CD4-positive, alpha-beta T cell treated with Interleukin-10 for 1 hour (primary cell): ENCODE measurements at regions not wholly inside any gene's neighbourhood (a gene's known extent, or its start where the extent isn't known, plus 50 kb on each side); places are given as distances from the start of the nearest gene placed in this dataset.

Source experiments
- DNase-seq: peaks from one replicate; pipeline ENCODE4 v3.0.0-alpha.2; 2020

GRCh38 chr22:27491888-27492287, 309.7 kb downstream of the MN1 start:
- DNase-seq: no peak

DNA sequence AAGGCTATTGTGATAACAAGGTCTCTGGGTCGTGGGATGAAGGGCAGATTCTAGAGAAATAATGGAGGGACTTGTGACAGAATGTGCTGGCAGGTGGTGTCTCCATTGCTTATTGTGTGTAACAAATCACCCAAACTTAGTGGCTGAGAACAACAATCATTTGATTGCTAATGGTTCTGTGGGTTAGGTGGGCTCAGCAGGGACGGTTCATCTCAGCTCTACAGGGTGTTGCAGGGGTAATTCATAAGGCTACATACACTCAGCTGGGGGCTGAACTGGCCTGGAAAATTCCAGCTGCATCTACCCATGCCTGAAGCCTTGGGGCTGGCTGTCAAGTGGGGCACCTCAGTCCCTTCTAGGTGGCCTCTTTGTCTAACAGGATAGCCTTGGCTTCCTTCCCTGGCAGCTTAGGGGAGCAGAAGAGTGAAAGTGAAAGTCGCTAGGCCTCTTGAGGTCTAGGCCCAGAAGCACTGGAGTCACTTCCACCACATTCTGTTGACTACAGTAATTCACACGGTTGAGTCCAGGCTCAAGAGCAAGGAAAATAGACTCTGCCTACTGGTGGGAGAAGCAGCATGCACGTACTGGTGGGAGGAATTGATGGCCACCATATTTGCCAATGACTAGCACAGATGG, 308.9 kb downstream of the MN1 start:
- no peak for DNase-seq

- DNase-seq: no peak
These were observed 307.8 kb downstream of the MN1 start for GRCh38 chr22:27493796-27494195.

DNA sequence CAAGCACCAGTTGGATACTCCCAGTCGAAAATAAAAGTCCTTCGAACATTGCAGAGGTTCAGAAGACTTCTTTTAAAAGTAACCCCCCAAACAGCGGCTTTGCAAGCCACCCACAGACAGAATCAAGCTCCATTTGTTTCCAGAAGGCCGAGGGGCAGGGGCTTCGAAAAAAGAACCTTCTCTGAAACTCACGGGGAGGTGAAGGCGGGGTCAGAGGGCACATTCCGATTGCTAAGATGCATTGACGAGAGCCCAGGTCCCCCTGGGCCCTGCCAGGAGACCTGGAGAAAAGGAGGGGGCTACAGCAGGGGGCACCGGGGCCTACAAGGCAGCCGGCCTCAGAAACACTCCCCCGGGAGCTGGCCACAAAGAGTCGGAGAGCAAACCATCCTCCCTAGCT, 306.8 kb downstream of the MN1 start:
- DNase-seq: no peak

- no peak for DNase-seq
These were observed 306.2 kb downstream of the MN1 start for GRCh38 chr22:27495325-27495724.

DNA sequence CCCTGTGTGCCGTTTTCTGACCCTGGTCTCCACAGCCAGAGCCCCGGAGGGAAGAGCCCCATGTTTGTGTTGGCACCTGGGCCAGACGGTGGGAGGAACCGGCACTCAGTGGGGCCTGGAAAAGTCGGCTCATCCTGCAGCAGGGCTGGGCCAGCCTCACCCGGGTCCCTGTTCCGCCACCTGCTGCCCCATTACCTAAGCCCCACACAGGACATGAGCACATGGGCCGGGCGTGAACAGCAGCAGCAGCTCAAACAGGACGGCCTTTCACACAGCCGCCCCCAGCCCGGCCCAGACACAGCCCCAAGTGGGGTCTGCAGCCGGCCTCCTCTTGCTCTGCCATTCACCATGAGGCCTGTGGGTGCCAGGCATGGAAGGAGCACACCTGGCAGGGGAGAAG, 302.4 kb downstream of the MN1 start:
- no peak for DNase-seq

GRCh38 chr22:27501191-27501936, 300.2 kb downstream of the MN1 start:
- no peak for DNase-seq

- DNase-seq: no peak
These were observed 299.2 kb downstream of the MN1 start for GRCh38 chr22:27502327-27502726.

- no peak for DNase-seq
These were observed 296.9 kb downstream of the MN1 start for GRCh38 chr22:27504360-27505253.

- no peak for DNase-seq
These were observed 294.4 kb downstream of the MN1 start for GRCh38 chr22:27507111-27507611.

- DNase-seq: no peak
These were observed 293.5 kb downstream of the MN1 start for GRCh38 chr22:27507935-27508526.

GRCh38 chr22:27509132-27509920, 292.2 kb downstream of the MN1 start:
- no peak for DNase-seq

- no peak for DNase-seq
These were observed 291.5 kb downstream of the MN1 start for GRCh38 chr22:27510024-27510423.

GRCh38 chr22:27512283-27512761, 289.2 kb downstream of the MN1 start:
- DNase-seq: no peak

DNA sequence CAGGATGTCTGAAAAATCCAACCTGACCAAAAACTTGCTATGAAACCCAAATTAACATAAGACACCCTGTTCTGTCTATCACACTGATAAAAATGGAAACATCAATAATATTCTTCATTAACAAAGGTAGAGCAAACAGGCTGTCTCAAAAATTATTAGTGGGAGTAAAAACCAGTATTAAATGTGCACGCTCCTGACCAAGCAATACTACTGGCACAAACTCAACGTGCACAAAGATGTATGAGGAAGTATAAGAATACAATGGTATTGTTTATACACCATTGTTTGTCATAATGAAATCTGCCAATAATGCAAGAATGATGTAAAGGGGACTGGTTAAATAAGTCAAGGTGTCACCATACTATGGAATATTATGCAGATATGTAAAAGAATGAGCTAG, 288.5 kb downstream of the MN1 start:
- no peak for DNase-seq

DNA sequence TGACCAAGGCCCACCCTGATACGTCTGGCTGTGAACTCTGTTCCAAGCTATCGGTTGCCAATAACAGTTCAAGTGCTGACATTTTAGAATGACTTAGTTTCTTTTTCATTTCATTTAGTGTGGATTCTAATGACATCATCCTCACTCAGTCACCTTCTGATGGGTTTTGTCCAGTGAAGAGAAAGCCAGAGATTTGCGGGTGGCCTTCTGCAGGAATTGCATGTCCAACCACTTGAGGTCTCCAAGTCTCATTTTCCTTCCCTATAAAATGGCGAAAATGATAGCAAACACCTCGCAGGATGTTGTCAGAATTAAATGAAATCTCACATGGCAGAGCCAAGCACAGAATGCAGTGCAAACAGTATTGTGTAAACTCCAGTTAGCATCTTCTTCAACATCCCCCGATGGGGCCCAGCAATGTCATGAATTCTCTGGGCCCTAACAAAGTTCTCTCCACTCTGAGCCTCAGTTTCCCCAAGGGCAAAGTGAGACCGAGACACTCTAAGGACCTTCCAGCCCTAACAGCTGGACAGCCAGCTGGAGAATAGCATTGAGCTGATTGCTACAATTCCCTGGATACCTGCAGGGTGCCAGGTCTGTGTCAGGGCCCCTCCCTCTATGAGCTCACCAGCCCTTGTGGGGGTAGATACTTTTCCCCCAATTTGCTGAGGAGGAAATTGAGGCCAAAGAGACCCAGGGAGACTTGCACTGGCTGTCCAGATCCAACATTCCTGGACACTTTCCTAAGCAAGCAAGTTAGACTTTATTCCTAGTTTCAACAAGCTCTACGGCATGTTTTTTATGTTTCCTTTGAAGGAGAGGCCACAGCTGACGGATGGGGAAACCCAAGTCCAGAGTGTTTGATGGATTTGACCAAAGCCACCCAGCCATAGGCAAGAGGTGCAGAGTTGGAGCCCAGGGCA, 286.7 kb downstream of the MN1 start:
- DNase-seq: no peak

- no peak for DNase-seq
These were observed 284.0 kb downstream of the MN1 start for GRCh38 chr22:27517361-27518155.

DNA sequence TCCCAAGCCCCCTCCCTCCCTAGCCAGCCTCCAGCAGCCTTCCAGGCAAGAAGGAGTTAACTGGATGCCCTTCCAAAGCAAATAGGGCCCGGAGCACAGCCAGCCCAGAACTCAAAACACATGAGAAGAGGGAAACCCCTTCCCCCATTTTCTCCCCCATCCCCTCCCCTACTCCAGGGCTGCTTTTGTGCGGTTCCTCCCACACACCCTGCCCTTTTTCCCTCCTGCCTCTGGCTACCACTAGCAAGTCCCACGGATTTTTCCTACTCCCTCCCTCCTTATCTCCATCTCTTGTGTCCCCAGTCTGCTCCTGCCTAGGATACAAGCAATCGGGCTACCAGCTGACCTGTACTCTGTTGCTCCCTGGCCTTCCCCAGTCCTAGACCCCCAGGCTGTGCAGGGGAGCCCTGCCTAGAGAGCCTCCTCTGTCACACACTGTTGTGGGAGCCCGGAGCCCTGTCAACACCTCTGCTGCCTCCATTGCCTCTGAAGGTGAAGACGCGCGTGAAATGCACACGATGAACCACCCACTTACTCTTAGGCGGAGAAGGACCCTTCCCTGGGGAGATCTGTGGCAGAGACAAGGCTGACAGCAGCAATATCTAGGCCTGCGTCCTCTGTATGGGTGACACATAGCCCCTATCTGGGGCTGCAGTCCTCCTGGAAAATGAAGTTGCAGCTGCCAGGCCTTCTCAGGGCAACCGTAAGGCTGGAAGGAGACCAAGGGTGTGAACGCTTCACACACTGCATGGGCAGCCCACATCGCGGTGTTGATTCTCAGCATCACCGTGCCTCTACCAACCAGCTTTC, 282.8 kb downstream of the MN1 start:
- no peak for DNase-seq

DNA sequence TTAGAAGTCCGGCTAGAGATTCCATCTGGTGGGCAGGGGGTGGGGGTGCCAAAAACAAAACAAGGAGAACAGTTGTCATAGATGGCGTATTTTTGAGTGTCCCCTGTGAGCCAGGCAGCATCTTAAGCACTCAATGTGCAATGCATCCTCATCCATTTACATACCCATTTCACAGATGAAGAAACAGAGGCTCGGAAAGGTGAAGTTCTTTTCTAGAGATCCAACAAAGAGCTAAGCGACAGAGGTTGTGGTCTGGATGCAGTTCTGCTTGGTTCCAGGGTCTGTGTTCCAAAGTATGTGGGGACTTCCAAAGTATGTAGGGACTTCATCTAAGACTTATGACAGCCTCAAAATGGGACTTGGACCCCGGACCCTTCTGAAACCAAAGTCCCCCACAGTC, 277.8 kb downstream of the MN1 start:
- no peak for DNase-seq
